PFSK-1 (cell line): ENCODE measurements at regions not wholly inside any gene's neighbourhood (a gene's known extent, or its start where the extent isn't known, plus 50 kb on each side); places are given as distances from the start of the nearest gene placed in this dataset.

Experiments
- FOXP2 ChIP-seq: optimal IDR thresholded peaks from 2 replicates; pipeline ENCODE3; 2011; ENCODE audit warnings: borderline replicate concordance, control low read depth, inconsistent platforms; ENCODE audit not compliant: insufficient read depth; ENCODE audit errors: extremely low read length, extremely low read depth
- POLR2AphosphoS5 ChIP-seq: IDR thresholded peaks from 2 replicates; pipeline ENCODE4 v1.6.1; 2012; ENCODE audit warnings: low read depth, mild to moderate bottlenecking, control low read depth, low read length, moderate library complexity
- SIN3A ChIP-seq: IDR thresholded peaks from 2 replicates; pipeline ENCODE4 v1.6.1; 2012; ENCODE audit warnings: mild to moderate bottlenecking, low read length, moderate library complexity, borderline replicate concordance; ENCODE audit not compliant: insufficient read depth
- TAF1 ChIP-seq: IDR thresholded peaks from 2 replicates; pipeline ENCODE4 v1.6.1; 2012; ENCODE audit warnings: low read length, control low read depth, borderline replicate concordance; ENCODE audit not compliant: insufficient read depth
- TF ChIP-seq, protein P1 (sequence below), 2 experiments: IDR thresholded peaks; 2 replicates each; pipeline versions ENCODE4 v1.6.1 to v1.8.0; 2011 to 2012; ENCODE audit warnings: low read depth in 2 of 2, low read length in 2 of 2, control low read depth in 1 of 2, inconsistent platforms in 1 of 2, mild to moderate bottlenecking in 1 of 2, moderate library complexity in 1 of 2; ENCODE audit not compliant: insufficient read depth in 1 of 2

DNA sequence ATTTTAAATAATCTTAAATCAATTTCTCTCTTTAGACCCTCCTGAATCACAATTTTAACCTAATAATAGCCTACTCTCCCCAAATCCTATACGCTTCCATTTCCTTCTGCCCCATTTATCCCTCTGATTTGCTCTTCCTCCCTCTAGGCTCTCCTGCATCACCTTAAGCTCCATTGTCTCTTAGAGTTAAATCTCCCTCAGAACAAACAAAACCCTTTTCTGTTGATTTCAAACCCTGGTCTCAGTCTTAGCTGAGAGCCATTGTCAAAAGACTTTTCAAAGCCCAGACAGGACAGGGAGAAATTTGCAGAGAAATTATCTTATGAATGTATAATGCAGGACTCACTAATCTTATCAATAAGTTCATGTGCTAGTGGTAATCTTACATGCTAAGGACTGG lies 106.1 kb downstream of the C12orf75 start:
- TF ChIP-seq, protein P1, sequence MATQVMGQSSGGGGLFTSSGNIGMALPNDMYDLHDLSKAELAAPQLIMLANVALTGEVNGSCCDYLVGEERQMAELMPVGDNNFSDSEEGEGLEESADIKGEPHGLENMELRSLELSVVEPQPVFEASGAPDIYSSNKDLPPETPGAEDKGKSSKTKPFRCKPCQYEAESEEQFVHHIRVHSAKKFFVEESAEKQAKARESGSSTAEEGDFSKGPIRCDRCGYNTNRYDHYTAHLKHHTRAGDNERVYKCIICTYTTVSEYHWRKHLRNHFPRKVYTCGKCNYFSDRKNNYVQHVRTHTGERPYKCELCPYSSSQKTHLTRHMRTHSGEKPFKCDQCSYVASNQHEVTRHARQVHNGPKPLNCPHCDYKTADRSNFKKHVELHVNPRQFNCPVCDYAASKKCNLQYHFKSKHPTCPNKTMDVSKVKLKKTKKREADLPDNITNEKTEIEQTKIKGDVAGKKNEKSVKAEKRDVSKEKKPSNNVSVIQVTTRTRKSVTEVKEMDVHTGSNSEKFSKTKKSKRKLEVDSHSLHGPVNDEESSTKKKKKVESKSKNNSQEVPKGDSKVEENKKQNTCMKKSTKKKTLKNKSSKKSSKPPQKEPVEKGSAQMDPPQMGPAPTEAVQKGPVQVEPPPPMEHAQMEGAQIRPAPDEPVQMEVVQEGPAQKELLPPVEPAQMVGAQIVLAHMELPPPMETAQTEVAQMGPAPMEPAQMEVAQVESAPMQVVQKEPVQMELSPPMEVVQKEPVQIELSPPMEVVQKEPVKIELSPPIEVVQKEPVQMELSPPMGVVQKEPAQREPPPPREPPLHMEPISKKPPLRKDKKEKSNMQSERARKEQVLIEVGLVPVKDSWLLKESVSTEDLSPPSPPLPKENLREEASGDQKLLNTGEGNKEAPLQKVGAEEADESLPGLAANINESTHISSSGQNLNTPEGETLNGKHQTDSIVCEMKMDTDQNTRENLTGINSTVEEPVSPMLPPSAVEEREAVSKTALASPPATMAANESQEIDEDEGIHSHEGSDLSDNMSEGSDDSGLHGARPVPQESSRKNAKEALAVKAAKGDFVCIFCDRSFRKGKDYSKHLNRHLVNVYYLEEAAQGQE (IDR thresholded peaks at IDR 0.05; ENCODE audit: insufficient read depth in 1 of 2, low read depth in 2 of 2, low read length in 2 of 2): no peak
- TF ChIP-seq FOXP2: no peak
- no peak for TF ChIP-seq TAF1
- no peak for TF ChIP-seq POLR2AphosphoS5
- no peak for TF ChIP-seq SIN3A

DNA sequence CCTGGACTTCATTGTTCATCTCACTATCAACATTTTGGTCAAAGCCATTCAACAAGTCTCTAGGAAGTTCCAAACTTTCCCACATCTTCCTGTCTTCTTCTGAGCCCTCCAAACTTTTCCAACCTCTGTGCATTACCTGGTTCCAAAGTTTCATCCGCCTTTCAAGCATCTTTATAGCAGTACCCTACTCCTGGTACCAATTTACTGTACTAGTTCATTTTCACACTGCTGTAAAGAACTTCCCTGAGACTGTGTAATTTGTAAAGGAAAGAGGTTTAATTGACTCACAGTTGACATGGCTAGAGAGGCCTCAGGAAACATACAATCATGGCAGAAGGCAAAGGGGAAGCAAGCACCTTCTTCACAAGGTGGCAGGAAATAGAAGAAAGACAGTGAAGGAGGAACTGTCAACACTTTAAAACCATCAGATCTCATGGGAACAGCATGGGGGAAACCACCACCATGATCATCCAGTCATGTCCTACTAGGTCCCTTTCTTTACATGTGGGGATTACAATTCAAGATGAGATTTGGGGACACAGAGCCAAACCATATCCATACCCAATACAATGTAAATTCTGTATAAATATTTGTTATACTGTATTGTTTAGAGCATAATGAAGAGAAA lies 109.7 kb downstream of the C12orf75 start:
- TF ChIP-seq SIN3A (no peak), TAF1 (no peak), FOXP2 (no peak), POLR2AphosphoS5 (no peak)
- TF ChIP-seq, protein P1 (IDR thresholded peaks at IDR 0.05; ENCODE audit: insufficient read depth in 1 of 2, low read depth in 2 of 2, low read length in 2 of 2): no peak

DNA sequence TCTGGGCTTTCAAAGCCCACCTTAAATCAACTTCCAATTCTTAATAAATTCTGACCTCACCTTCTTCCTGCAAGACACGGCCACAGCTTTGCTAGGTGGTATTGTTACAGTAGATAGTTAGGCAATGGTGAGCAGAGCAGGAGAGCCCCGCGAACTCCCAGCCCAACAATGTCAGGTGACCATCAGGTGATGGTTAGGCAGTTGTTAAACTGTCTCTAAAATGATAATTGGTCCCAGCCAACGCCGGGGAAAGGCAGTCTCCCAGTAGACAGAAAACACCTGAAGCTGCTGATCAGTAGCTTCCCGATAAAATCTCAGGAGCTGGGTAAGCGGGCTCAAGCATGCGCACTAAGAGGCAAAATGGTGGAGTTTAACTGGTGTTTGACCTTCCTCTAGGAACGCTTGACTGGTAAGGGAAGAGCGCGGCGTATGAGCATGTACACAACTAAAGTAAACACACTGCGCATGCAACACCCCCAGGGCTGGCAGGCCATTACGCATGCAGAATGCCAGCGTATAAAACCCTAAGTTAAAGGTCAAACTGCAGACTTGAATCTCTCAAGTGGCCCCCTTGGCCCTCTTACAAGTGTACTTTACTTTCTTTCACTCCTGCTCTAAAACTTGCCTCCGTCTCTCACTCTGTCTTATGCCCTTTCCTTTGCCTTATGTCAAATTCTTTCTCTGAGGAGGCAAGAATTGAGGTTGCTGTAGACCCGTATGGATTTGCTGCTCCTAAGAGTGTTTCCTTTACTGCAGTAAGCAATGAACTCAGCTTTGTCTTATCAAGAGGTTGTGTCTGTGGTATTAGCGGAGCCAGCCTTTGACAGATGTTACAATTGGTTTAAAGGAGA lies 113.5 kb downstream of the C12orf75 start:
- no peak for TF ChIP-seq FOXP2
- no peak for TF ChIP-seq TAF1
- TF ChIP-seq, protein P1 (IDR thresholded peaks at IDR 0.05; ENCODE audit: insufficient read depth in 1 of 2, low read depth in 2 of 2, low read length in 2 of 2): no peak
- TF ChIP-seq SIN3A: no peak
- TF ChIP-seq POLR2AphosphoS5: no peak

DNA sequence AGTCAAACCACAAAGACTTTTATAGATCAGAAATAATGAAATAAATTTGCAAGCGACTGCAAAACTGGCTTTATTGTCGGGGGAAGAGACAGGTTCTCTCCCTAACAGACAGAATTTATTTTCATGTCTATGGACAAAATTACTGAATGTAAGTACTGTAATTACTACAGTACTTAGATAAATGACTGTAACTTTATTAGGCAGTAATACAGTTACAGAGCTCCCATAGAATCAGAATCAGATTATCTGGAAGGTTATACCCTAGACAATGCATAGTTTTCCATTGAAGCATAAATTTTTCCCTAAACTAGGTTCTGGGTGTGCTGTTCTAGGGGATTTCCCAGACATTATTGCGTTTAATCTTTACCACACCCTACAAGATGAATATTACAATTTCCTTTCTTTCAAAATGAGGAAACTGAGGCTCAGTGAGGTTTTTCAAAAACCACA lies 114.2 kb downstream of the C12orf75 start:
- TF ChIP-seq TAF1: no peak
- TF ChIP-seq, protein P1 (IDR thresholded peaks at IDR 0.05; ENCODE audit: insufficient read depth in 1 of 2, low read depth in 2 of 2, low read length in 2 of 2): no peak
- no peak for TF ChIP-seq SIN3A
- no peak for TF ChIP-seq POLR2AphosphoS5
